VCaP (cell line): ENCODE measurements at regions not wholly inside any gene's neighbourhood (a gene's known extent, or its start where the extent isn't known, plus 50 kb on each side); places are given as distances from the start of the nearest gene placed in this dataset.
"Not testable (repeated sequence)": the region's sequence is repeated elsewhere in the genome, so short reads cannot be mapped to it uniquely, and the experiment has no call there.

Experiments used
- H3K27ac ChIP-seq: fragments of 450-650 bp; 2 replicates; pipeline ENCODE4 v1.5.1; 2017
- TF ChIP-seq, protein P1 (sequence below): fragments of 450-650 bp; conservative IDR thresholded peaks from 2 replicates; pipeline ENCODE4 v1.5.1; 2017; ENCODE audit warnings: mild to moderate bottlenecking, moderate library complexity

DNA sequence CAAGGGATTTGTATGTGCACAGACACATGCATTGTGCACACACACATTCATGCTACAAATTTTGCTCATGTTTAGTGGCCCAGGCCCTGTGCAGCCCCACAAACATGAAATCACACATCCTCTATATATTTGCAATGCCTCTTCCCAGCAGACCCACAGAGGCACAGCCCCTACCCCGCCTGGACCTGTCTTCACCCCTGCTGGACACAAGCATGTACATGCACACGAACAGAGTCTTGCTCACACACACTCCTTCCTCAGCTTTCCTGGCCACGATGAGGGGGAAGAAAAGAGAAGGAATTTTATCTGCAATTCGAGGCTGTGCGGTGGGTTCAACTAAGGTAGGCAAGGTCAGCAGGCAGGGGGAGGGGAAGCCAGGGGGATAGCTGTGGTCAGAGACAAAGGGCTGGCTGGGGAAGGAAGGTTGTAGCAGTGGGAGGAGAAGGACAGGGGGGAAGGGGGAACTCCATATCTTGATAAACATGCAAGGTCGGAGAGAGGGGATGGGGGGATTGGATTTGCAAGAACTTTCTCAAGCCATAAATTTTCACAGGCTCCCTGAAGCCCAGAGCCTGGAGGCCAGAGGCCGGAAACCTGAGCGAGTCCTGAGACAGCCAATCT lies 156.4 kb downstream of the EFNB1 start:
- TF ChIP-seq, protein P1, sequence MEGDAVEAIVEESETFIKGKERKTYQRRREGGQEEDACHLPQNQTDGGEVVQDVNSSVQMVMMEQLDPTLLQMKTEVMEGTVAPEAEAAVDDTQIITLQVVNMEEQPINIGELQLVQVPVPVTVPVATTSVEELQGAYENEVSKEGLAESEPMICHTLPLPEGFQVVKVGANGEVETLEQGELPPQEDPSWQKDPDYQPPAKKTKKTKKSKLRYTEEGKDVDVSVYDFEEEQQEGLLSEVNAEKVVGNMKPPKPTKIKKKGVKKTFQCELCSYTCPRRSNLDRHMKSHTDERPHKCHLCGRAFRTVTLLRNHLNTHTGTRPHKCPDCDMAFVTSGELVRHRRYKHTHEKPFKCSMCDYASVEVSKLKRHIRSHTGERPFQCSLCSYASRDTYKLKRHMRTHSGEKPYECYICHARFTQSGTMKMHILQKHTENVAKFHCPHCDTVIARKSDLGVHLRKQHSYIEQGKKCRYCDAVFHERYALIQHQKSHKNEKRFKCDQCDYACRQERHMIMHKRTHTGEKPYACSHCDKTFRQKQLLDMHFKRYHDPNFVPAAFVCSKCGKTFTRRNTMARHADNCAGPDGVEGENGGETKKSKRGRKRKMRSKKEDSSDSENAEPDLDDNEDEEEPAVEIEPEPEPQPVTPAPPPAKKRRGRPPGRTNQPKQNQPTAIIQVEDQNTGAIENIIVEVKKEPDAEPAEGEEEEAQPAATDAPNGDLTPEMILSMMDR = no peak
- H3K27ac ChIP-seq = no peak overlapping the region

DNA sequence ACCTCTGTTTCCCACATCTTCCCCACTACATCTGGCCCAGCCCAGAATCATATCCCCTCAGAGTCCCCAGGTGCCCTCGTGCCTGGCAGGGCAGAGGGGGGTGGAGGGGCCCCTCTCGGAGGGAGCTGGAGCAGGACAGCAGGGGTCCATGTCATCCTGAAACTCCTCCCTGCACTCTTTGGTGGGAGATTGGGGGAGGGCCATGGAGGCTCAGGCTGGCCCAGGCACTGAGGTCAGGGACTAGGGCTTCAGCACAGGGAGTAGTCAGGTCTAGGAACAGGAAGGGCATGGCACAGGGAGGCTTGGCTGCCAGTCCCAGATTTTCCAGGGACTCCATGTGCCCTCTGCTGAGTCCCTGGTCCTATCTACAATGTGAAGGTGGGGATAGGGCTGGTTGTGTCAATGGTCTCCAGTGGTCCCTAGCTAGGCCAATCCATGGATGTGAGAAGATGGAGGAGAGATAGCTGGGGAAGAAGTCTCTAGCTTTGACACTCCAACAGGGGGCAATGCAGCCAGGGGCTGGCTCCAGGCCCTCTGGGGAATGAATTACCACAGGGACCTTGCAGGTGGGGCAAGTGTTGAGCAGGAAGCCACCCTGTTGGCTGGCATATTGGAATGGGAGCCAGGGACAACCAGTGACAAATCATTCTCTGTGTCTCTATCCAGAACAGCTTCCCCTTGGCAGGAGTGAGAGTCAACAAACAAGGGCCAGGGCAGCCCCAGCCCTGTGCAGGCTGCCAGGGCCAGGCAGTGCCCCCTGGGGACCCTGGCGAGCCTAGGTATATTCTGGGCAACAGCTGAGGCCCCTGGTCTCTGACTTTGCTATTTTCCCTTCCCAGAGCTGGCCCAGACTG lies 154.4 kb downstream of the EFNB1 start:
- TF ChIP-seq, protein P1 = no peak
- no peak overlapping the region for H3K27ac ChIP-seq

DNA sequence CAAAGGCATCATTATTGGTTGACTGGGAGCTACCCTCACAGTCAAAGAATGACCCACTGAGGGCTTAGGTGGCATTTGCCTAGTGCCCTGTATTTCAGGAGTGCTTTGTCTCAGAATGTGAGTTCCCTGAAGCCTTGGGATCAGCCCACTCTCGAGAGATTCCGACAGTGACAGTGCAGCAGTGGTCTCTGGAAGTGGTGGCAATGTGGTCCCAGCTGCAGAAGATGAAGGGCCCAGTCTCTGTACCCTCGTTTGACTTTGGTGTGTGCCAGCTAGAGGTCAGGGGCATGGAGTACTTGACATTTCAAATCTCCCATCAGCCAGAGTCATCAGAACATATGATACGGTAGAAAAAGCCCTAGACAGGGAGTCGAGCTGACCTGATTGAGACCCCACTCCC lies 153.7 kb downstream of the EFNB1 start:
- TF ChIP-seq, protein P1 = no peak
- H3K27ac ChIP-seq = no peak overlapping the region

DNA sequence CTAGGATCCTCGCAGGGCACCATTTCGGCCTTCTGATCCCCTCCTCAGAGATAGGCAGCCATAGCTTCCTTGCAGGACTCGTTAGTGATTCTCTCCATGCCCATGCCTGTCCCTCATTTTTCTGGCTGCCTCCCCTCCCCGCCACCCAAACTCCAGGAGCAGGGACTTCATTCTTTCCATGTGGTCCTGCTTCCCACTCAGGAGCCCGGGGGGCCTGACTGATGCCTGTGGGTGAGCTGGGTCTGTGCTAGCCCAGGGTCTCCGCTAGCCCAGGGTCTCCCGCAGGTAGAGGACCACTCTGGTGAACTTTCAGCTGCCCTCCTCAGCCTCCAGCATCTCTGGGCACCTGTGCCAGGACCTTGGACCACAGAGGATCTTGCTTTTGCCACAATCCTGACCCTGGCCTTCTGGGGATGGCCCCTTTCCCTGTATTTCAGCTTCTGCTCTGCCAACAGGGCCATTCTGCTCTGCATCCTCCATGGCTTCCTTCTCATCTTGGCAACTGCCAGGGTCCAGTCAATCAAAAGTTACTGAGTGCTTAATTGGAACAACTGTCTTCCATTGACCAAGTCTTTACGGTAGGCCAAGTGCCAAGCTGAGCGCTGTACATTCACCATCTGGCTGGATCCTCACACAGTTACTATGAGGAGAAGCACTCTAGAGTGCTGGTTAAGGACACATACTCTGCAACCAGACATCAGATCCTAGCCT lies 152.2 kb downstream of the EFNB1 start:
- TF ChIP-seq, protein P1 = no peak
- H3K27ac ChIP-seq = no peak overlapping the region

DNA sequence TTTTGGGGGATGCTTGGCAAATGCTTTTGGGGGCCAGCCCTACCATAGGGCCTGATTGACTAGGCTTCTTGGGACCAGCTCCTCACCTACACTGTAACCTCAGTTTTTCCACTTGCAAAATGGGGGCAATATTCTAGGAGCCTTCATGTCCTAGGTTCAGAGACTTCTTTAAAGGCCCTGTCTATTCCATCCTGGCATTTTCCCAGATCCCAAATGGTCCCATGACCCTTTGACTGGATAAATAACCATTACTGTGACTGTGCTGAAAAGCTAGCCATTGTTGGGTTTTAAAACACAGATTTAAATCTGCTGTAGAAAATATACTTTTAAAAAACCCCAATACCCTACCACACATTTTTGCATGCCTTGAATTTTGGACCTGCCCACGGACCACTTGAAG lies 149.8 kb downstream of the EFNB1 start:
- TF ChIP-seq, protein P1 = no peak
- no peak overlapping the region for H3K27ac ChIP-seq

DNA sequence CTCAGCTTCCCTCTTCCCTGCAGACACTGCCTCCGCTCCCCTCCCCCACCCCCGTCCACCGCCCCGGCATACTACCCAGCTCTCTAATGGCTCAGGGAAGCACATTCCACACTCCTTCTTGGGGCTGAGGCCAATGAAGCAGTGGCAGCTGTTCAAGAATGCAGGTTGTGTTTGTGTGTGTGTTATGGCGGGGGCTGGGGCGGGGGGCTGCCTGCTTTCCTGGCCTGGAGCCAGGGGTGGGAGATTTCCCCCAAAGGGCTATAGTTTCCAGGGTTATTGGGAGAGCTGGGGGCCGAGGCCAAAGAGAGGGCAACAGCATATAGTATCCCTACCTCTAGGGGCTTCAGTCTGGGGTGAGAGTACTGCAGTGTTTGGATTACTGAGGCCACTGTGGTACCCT lies 149.4 kb downstream of the EFNB1 start:
- no peak overlapping the region for H3K27ac ChIP-seq
- TF ChIP-seq, protein P1 = no peak

DNA sequence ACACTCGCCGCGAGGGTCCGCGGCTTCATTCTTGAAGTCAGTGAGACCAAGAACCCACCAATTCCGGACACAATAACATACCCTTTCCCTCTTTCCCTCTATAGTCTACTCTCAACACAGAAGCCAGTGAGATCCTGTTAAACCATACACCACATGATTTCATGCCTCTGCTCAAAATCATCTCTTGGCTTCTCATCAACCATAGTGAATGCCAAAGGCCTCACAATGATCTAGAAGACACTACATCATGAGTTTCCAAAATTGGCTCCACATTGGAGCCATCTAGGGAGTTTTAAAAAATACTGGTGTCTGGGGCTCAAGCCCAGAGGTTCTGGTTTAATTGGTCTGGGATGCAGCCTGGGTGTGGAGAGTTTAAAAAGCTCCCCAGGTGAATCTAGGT lies 124.5 kb downstream of the EFNB1 start:
- H3K27ac ChIP-seq = no peak overlapping the region
- TF ChIP-seq, protein P1 = no peak

DNA sequence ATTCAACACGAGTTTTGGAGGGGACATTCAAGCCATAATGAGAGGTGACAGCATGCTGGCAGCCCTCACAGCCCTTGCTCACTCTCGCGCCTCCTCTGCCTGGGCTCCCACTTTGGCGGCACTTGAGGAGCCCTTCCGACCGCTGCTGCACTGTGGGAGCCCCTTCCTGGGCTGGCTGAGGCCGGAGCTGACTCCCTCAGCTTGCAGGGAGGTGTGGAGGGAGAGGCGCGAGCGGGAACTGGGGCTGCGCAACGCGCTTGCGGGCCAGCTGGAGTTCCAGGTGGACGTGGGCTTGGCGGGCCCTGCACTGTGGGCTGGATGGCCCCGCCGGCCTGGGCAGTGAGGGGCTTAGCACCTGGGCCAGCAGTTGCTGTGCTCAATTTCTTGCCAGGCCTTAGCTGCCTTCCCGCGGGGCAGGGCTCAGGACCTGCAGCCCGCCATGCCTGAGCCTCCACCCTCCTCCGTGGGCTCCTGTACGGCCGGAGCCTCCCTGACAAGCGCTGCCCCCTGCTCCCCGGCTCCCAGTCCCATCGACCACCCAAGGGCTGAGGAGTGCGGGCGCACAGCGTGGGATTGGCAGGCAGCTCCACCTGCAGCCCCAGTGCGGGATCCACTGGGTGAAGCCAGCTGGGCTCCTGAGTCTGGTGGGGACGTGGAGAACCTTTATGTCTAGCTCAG lies 123.3 kb downstream of the EFNB1 start:
- H3K27ac ChIP-seq = not testable (repeated sequence)
